ENCODE measurements at regions not wholly inside any gene's neighbourhood (a gene's known extent, or its start where the extent isn't known, plus 50 kb on each side); places are given as distances from the start of the nearest gene placed in this dataset.

DNA sequence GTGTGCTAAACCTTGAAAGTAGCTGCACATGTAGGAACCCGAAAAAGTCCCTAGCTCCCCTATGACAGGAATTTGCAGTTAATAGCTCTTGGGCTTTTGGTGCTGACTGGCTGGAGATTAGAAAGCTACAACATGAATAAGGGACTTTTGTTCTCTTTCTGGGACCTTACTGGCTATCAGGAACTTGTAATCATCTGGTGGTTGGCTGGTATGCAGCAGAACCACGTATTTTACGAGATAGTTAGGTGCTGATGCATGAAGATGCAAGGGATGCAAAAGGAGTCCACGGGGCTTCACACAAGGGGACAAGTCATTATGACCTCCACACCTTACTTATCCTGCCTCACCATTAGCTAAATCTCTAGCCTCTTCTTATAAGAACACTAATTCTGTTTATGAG, 190.2 kb upstream of the NRXN1 start:
- TF ChIP-seq IKZF2 (IDR thresholded peaks at IDR 0.05) (no peak), MEF2B (IDR thresholded peaks at IDR 0.05; ENCODE audit: partially characterized antibody, poor library complexity, severe bottlenecking) (no peak), SMARCA5 (IDR thresholded peaks at IDR 0.05) (no peak), TAF1 (IDR thresholded peaks at IDR 0.05; ENCODE audit: borderline replicate concordance, low read depth, low read length) (no peak), BRCA1 (IDR thresholded peaks at IDR 0.05; ENCODE audit: low read depth, low read length) (no peak), WRNIP1 (IDR thresholded peaks at IDR 0.05; ENCODE audit: borderline replicate concordance, low read depth, low read length) (no peak), NBN (IDR thresholded peaks at IDR 0.05) (no peak), SIX5 (IDR thresholded peaks at IDR 0.05; ENCODE audit: low read depth, low read length, severe bottlenecking) (no peak), MTA3 (IDR thresholded peaks at IDR 0.05; ENCODE audit: borderline replicate concordance, low read length) (no peak), PAX5 (IDR thresholded peaks at IDR 0.05; ENCODE audit: borderline replicate concordance, low read depth, low read length) (no peak), SMAD5 (IDR thresholded peaks at IDR 0.05; ENCODE audit: low read depth) (no peak), ZNF217 (IDR thresholded peaks at IDR 0.05) (no peak), CREM (IDR thresholded peaks at IDR 0.05; ENCODE audit: low read depth) (no peak)
- intact Hi-C loops (cut with micrococcal nuclease; ENCODE audit: unreplicated experiment) (no loop called here), in situ Hi-C loops (cut with MboI) (no loop called here)
- no TSS peak for BruUV-seq (replicated peaks)
- Histone ChIP-seq H3K9ac (ENCODE audit: control insufficient read depth, insufficient read depth, low read length) (no peak overlapping the region), H3K9me3 (replicated peaks; ENCODE audit: control insufficient read depth, insufficient read depth, low read length) (no peaks in the 10 kb centered on the region), H3K27ac (ENCODE audit: control insufficient read depth, insufficient read depth) (no peak overlapping the region), H4K20me1 (ENCODE audit: control insufficient read depth, insufficient read depth) (no peaks in the 10 kb centered on the region), H3K4me1 (ENCODE audit: control insufficient read depth, insufficient read depth, low read length) (no peaks in the 10 kb centered on the region), H3K27me3 (replicated peaks in 1 of 2; ENCODE audit: control insufficient read depth in 2 of 2, insufficient read depth in 2 of 2, low read length in 1 of 2) (no peaks in the 10 kb centered on the region), H3K36me3 (ENCODE audit: control insufficient read depth in 2 of 2, insufficient read depth in 2 of 2, low read length in 1 of 2) (no peaks in the 10 kb centered on the region), H3K4me3 (no peak overlapping the region), H3K4me2 (ENCODE audit: control insufficient read depth, insufficient read depth) (no peak overlapping the region), H3K79me2 (ENCODE audit: control insufficient read depth, insufficient read depth, low read length) (no peaks in the 10 kb centered on the region), H2AFZ (ENCODE audit: control insufficient read depth, low read depth, low read length) (no peak overlapping the region)
- SMC1A ChIA-PET (ENCODE audit: uncharacterized antibody, unreplicated experiment) = no interaction called here
- RAD21 ChIA-PET (ENCODE audit: unreplicated experiment) = no interaction called here
- 2% methylated on average over 4 of the region's 4 CpGs for WGBS (ENCODE audit: insufficient coverage, insufficient replicate concordance, low lambda C conversion rate, missing lambda C conversion rate)
- CTCF ChIA-PET = interaction anchor here (0.6 kb wide), 1 partner anchor 291 kb away, joined by 3 read pairs; no protein-coding TSS in a partner anchor
- FAIRE-seq (no peak), DNase-seq (ENCODE audit: low read depth, low spot score) (no peak), ATAC-seq (no peak)
- POLR2A ChIA-PET = no interaction called here
